ENCODE measurements at regions not wholly inside any gene's neighbourhood (a gene's known extent, or its start where the extent isn't known, plus 50 kb on each side); places are given as distances from the start of the nearest gene placed in this dataset.

DNA sequence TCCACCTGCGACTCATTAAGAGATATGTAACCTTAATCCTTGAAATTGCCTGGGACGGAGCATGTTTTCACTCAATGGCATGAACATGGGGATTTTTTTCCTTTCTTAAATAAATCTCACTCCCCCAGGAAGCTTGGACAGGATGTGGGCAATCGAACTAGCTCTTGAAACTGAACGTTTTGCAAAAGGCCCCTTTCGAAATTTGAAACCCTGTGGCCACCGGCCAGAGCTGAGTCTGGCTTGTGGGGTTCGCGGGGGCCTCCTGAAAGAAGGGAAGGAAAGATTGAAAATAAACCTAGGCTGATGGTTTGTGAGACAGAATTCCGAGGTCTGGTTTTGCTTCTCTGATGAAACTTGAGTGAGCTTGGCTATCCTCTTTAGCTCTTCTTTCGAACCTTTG, 101.4 kb upstream of the RTL1 start:
- no peak for DNase-seq

DNA sequence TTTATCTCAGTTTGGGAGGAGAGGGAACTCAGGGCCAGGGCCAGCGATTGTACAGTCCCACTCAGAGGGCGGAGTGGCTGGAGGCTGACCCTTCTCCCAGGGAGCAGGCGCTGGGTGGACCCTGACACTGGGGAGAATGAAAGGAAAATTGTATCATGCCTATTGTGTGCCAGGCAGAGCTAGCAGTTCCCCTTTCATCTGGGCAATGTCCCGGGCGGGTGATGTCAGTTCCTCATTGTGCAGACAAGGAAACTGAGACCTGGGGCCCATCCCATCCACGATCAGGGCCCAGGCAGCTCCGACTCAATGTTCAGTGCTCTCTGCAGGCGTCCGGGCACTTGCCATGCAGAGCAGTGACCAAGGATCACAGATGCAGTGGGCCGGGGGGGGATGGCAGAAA, 101.9 kb upstream of the RTL1 start:
- no peak for DNase-seq

DNA sequence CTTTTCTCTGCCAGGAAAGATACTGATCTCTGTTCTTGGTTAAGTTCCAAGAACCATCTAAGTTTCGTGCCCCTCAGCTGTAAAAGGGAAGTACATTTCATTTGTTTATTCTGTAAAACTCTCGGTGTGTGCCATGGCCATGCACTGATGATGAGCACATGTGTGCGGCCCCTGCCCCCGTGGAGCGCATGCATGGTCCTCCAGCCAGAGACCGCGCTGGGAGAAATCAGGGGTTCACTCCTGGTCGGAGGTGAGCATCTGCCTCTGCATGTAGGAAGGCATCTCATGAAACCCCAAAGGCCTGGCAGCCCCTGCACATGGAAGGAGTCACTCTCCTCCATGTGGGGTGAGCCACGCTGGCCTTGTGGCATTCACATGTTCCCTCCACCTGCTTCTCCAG, 102.5 kb upstream of the RTL1 start:
- DNase-seq: no peak

DNA sequence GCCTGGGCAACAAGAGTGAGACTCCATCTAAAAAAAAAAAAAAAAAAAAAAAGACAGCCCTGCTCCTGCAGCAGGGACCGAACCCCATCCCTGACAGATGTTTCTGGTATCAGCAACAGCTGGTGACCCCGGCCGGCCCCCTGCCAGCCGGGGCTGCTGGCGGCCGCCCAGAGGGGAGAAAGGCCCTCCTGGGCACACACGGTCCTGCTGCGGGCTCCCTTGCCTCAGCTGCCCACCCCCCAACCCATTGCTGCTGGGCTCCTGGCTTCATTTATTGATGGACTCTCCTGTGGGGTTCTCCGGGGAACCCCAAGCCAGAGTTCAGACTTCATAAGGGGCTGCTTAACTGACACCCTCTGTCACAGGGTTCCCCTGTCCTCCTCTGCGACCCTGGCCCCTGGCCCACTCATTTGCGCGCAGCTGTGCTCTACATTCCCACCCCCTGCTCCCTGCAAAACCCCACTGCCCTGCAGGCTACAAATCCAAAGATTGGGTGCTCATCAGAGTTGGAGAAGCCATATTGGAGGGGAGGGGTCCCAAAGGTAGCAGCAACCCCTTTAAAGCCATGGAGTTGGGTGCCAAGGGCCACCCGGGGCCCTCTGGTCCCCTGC, 103.6 kb upstream of the RTL1 start:
- DNase-seq: no peak

DNA sequence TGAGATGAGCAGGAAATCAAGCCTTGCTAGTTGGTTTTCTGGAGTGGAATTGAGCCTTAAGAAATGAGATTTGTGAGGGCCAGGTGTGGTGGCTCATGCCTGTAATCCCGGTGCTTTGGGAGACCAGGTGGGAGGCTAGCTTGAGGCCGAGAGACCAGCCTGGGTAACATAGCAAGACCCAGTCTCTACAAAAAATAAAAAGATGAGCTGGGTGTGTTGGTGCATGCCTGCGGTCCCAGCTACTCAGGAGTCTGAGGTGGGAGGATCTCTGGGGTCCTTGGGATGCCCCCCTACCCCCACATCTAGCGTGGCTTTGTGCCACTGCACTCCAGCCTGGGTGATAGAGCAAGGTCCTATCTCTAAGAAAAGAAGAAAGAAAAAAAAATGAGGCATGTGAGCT, 104.2 kb upstream of the RTL1 start:
- DNase-seq: no peak

- no peak for DNase-seq
These were observed 104.7 kb upstream of the RTL1 start for GRCh38 chr14:101008196-101008595.

- no peak for DNase-seq
These were observed 105.3 kb upstream of the RTL1 start for GRCh38 chr14:101008631-101009336.

- no peak for DNase-seq
These were observed 106.0 kb upstream of the RTL1 start for GRCh38 chr14:101009531-101009930.

DNA sequence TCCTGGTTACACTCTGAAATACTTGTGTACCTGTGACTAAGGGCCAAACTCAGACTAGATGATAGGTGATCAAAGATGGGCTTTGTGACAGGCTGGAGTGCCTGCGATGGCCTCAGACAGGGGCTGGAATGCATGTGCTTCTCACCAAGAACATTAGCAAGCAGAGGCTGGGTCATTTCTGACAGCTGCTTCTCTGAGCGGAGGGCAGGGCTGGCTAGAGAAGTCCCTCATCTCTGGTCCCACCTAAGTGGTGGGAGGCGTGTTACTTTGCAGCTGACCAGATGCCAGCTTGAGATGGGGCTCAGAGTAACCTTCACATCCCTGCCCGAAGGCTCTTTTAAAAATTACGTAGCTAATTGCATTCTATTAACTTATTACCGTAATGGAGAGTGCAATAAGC, 106.8 kb upstream of the RTL1 start:
- DNase-seq: no peak

DNA sequence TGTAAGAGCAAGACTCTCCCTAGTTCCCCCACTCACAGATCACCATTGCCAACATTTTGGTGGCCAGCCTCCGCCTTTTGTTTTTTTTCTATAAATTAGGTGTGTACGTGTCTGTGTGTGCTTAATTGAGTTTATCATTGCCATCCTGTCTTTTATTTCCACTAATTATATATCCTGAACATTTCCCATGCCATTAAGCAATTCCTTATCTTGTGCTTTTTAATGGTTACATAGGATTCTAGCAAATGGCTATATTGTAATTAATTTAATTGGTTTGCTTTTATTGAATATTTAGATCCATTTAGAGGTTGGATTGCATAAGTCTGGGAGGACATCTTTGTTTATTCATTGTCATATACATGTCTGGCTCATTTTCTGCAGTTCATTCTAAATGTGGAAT, 107.3 kb upstream of the RTL1 start:
- DNase-seq: no peak

DNA sequence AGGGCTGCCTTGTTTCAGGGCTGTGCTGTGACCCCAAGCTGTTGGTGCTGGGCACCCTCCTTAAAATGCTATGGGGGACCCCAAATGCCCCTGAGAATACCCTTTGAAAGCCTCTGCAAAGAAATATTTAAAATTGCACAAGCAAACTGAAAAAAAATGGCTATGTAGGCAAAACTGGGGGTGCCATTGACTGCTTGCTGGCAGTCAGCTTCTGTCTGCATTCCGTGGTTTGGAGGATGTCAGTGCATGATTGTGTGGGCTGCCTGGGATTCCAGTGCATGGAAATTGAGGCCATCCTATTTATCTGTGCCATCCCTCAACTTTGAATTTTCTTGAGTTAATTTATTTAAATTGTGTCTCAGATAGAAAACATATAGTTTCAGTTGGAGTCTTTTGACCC, 113.7 kb upstream of the RTL1 start:
- no peak for DNase-seq

- DNase-seq: no peak
These were observed 114.5 kb upstream of the RTL1 start for GRCh38 chr14:101017806-101018560.

GRCh38 chr14:101018561-101019290, 115.2 kb upstream of the RTL1 start:
- DNase-seq: no peak

GRCh38 chr14:101019541-101019940, 116.0 kb upstream of the RTL1 start:
- DNase-seq: no peak

DNA sequence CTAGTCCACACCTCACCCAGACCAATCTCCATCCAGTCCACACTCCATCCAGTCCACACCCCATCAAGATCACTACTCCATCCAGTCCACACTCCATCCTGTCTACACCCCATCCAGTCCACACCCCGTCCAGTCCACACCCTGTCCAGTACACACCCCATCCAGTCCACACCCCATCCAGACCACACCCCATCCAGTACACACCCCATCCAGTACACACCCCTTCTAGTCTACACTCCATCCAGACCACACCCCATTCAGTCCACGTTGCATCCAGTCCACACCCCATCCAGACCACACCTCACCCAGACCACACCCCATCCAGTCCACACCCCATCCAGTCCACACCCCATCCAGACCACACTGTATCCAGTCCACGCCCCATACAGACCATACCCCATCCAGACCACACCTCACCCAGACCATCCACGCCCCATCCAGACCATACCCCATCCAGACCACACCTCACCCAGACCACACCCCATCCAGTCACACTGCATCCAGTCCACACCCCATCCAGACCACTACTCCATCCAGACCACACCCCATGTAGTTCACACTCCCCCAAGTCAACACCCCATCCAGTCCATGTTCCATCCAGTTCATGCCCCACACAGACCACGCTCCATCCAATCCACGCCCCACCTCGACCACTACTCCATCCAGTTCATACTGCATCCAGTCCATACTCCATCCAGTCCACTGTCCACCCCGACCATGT, 116.6 kb upstream of the RTL1 start:
- no peak for DNase-seq

- DNase-seq: no peak
These were observed 117.4 kb upstream of the RTL1 start for GRCh38 chr14:101020834-101021370.

- DNase-seq: no peak
These were observed 118.6 kb upstream of the RTL1 start for GRCh38 chr14:101022121-101022520.

DNA sequence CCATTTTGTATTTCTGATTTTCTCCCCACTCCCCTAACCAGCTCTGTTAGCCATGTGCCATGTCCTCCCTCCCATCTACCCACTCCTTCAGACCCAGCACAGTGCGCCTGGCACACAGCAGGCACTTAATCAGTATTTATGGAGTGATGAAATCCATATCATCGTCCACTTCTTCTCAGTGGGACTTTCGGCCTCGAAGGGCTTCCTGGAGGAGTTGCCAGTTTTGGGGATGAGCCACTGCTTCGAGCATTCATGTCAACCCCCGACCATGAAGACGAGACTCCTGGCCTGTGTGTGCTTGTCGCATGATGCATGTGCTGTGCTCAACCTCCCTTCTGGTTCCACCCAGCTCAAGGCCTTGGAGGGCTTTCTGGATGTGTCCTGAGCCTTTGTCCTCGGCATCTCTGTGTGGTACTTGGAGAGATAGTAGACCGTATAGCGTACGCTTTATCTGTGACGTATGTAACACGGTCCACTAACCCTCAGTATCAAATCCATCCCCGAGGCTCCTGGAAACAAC, 119.5 kb upstream of the RTL1 start:
- DNase-seq: no peak

DNA sequence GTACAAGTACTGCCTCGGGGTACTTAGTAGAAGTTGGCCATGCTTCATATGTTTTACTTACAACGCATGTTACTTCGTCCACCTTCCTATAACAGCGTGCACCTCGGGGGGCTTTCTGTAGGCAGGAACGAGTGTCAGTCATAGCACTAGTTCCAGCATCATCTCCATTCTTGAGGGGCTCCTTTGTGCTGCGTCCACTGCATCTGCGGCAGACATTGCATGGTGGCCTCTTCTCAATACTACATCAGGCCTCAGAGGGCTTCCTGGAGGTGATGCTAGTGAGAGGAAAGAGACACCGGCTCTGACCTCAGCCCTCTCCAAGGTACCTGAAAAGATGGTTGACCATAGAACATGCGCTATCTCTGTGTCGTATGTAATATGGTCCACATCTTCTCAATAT, 121.2 kb upstream of the RTL1 start:
- no peak for DNase-seq

GRCh38 chr14:101025131-101025530, 121.6 kb upstream of the RTL1 start:
- DNase-seq: no peak

GRCh38 chr14:101025696-101026095, 122.2 kb upstream of the RTL1 start:
- DNase-seq: no peak

- no peak for DNase-seq
These were observed 122.8 kb upstream of the RTL1 start for GRCh38 chr14:101026341-101026740.

Data from activated naive CD4-positive, alpha-beta T cell (primary cell).